Osteocyte (in vitro differentiated cells): ENCODE measurements at regions not wholly inside any gene's neighbourhood (a gene's known extent, or its start where the extent isn't known, plus 50 kb on each side); places are given as distances from the start of the nearest gene placed in this dataset.

ENCODE experiments used
- DNase-seq: peaks from one replicate; pipeline ENCODE4 v3.0.0; 2021; ENCODE audit warnings: mixed read lengths; ENCODE audit not compliant: unreplicated experiment; ENCODE audit errors: extremely low spot score
- H3K27ac Mint-ChIP-seq: one replicate; pipeline ENCODE4 v1.8.0; 2021; ENCODE audit warnings: mild to moderate bottlenecking, mixed read lengths; ENCODE audit not compliant: unreplicated experiment
- H3K27me3 Mint-ChIP-seq: one replicate; pipeline ENCODE4 v1.8.0; 2021; ENCODE audit warnings: mixed read lengths; ENCODE audit not compliant: unreplicated experiment
- H3K36me3 Mint-ChIP-seq: one replicate; pipeline ENCODE4 v1.8.0; 2021; ENCODE audit warnings: mixed read lengths; ENCODE audit not compliant: unreplicated experiment
- H3K4me1 Mint-ChIP-seq: one replicate; pipeline ENCODE4 v1.8.0; 2021; ENCODE audit warnings: mixed read lengths; ENCODE audit not compliant: unreplicated experiment
- H3K4me3 Mint-ChIP-seq: one replicate; pipeline ENCODE4 v1.8.0; 2021; ENCODE audit warnings: mild to moderate bottlenecking, moderate library complexity, mixed read lengths; ENCODE audit not compliant: unreplicated experiment
- H3K9me3 Mint-ChIP-seq: one replicate; pipeline ENCODE4 v1.8.0; 2021; ENCODE audit warnings: mixed read lengths; ENCODE audit not compliant: unreplicated experiment
- CTCF ChIP-seq: fragments of 200-600 bp; sonication (generic); IDR thresholded peaks from 2 replicates; pipeline ENCODE4 v1.5.0; 2021; ENCODE audit warnings: antibody characterized with exemption, mild to moderate bottlenecking, moderate library complexity

- Mint-ChIP-seq H3K4me1 (peaks cover under 1% of the 10 kb centered on the region), H3K27ac (no peak overlapping the region), H3K4me3 (no peak overlapping the region)
These were observed 59.3 kb upstream of the DCC start for GRCh38 chr18:52280702-52281101.

GRCh38 chr18:52283927-52284326 lies 56.1 kb upstream of the DCC start:
- TF ChIP-seq CTCF = no peak
- Mint-ChIP-seq H3K4me3 (no peak overlapping the region), H3K27ac (no peak overlapping the region), H3K36me3 (no peaks in the 10 kb centered on the region), H3K9me3 (no peaks in the 10 kb centered on the region), H3K27me3 (no peaks in the 10 kb centered on the region), H3K4me1 (peaks cover 29% of the 10 kb centered on the region)
- no peak for DNase-seq

More at GRCh38 chr18:52280702-52281101, 59.3 kb upstream of the DCC start:
- no peak for DNase-seq
- H3K27me3 Mint-ChIP-seq = no peaks in the 10 kb centered on the region
- H3K9me3 Mint-ChIP-seq = no peaks in the 10 kb centered on the region
- H3K36me3 Mint-ChIP-seq = no peaks in the 10 kb centered on the region
- TF ChIP-seq CTCF = no peak

GRCh38 chr18:52286675-52287074 lies 53.3 kb upstream of the DCC start:
- Mint-ChIP-seq H3K4me3 (no peak overlapping the region), H3K36me3 (no peaks in the 10 kb centered on the region), H3K4me1 (peaks cover 40% of the 10 kb centered on the region), H3K27me3 (no peaks in the 10 kb centered on the region), H3K9me3 (no peaks in the 10 kb centered on the region), H3K27ac (peak overlapping the region; percentile 17)
- TF ChIP-seq CTCF = no peak
- no peak for DNase-seq

- no peaks in the 10 kb centered on the region for H3K9me3 Mint-ChIP-seq
- TF ChIP-seq CTCF = no peak
- H3K4me1 Mint-ChIP-seq = peaks cover 40% of the 10 kb centered on the region
- no peak for DNase-seq
- peak overlapping the region; percentile 17 for H3K27ac Mint-ChIP-seq
- H3K4me3 Mint-ChIP-seq = no peak overlapping the region
- no peaks in the 10 kb centered on the region for H3K36me3 Mint-ChIP-seq
- H3K27me3 Mint-ChIP-seq = no peaks in the 10 kb centered on the region
These were observed 52.8 kb upstream of the DCC start for GRCh38 chr18:52287151-52287550.

- peak; percentile 31 for TF ChIP-seq CTCF
- Mint-ChIP-seq H3K4me1 (peaks cover 40% of the 10 kb centered on the region), H3K4me3 (no peak overlapping the region), H3K27ac (no peak overlapping the region), H3K9me3 (no peaks in the 10 kb centered on the region), H3K36me3 (no peaks in the 10 kb centered on the region), H3K27me3 (no peaks in the 10 kb centered on the region)
- DNase-seq = no peak
These were observed 51.5 kb upstream of the DCC start for GRCh38 chr18:52288403-52289004.
